PFSK-1 (cell line): ENCODE measurements at regions not wholly inside any gene's neighbourhood (a gene's known extent, or its start where the extent isn't known, plus 50 kb on each side); places are given as distances from the start of the nearest gene placed in this dataset.

Source experiments
- FOXP2 ChIP-seq: optimal IDR thresholded peaks from 2 replicates; pipeline ENCODE3; 2011; ENCODE audit warnings: borderline replicate concordance, control low read depth, inconsistent platforms; ENCODE audit not compliant: insufficient read depth; ENCODE audit errors: extremely low read length, extremely low read depth
- POLR2AphosphoS5 ChIP-seq: IDR thresholded peaks from 2 replicates; pipeline ENCODE4 v1.6.1; 2012; ENCODE audit warnings: low read depth, mild to moderate bottlenecking, control low read depth, low read length, moderate library complexity
- SIN3A ChIP-seq: IDR thresholded peaks from 2 replicates; pipeline ENCODE4 v1.6.1; 2012; ENCODE audit warnings: mild to moderate bottlenecking, low read length, moderate library complexity, borderline replicate concordance; ENCODE audit not compliant: insufficient read depth
- TAF1 ChIP-seq: IDR thresholded peaks from 2 replicates; pipeline ENCODE4 v1.6.1; 2012; ENCODE audit warnings: low read length, control low read depth, borderline replicate concordance; ENCODE audit not compliant: insufficient read depth
- TF ChIP-seq, protein P1 (sequence below), 2 experiments: IDR thresholded peaks; 2 replicates each; pipeline versions ENCODE4 v1.6.1 to v1.8.0; 2011 to 2012; ENCODE audit warnings: low read depth in 2 of 2, low read length in 2 of 2, control low read depth in 1 of 2, inconsistent platforms in 1 of 2, mild to moderate bottlenecking in 1 of 2, moderate library complexity in 1 of 2; ENCODE audit not compliant: insufficient read depth in 1 of 2

DNA sequence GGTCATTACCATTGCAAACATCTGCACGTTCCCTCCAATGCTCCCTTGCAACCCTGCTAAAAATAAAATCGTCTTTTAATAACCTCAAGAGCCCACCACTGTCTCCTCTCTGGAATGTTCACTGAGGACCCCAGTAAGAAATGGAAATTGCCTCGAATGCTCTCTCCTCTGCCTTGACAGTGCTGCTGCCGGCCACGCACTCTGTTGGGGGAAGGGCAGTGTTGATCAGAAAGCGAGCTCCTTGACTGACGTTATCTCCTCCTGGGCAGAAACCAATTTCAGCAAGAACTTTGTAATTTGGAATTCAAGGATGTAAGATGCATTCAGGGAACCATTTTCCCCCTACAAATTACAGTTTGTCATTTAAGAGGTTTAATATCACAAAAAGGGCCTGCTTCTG lies 718.5 kb downstream of the UQCRFS1 start:
- TF ChIP-seq TAF1 (no peak), FOXP2 (no peak), SIN3A (no peak), POLR2AphosphoS5 (no peak)
- TF ChIP-seq, protein P1, sequence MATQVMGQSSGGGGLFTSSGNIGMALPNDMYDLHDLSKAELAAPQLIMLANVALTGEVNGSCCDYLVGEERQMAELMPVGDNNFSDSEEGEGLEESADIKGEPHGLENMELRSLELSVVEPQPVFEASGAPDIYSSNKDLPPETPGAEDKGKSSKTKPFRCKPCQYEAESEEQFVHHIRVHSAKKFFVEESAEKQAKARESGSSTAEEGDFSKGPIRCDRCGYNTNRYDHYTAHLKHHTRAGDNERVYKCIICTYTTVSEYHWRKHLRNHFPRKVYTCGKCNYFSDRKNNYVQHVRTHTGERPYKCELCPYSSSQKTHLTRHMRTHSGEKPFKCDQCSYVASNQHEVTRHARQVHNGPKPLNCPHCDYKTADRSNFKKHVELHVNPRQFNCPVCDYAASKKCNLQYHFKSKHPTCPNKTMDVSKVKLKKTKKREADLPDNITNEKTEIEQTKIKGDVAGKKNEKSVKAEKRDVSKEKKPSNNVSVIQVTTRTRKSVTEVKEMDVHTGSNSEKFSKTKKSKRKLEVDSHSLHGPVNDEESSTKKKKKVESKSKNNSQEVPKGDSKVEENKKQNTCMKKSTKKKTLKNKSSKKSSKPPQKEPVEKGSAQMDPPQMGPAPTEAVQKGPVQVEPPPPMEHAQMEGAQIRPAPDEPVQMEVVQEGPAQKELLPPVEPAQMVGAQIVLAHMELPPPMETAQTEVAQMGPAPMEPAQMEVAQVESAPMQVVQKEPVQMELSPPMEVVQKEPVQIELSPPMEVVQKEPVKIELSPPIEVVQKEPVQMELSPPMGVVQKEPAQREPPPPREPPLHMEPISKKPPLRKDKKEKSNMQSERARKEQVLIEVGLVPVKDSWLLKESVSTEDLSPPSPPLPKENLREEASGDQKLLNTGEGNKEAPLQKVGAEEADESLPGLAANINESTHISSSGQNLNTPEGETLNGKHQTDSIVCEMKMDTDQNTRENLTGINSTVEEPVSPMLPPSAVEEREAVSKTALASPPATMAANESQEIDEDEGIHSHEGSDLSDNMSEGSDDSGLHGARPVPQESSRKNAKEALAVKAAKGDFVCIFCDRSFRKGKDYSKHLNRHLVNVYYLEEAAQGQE (IDR thresholded peaks at IDR 0.05; ENCODE audit: insufficient read depth in 1 of 2, low read depth in 2 of 2, low read length in 2 of 2), result no peak

GRCh38 chr19:28493884-28494283 lies 719.1 kb downstream of the UQCRFS1 start:
- TF ChIP-seq POLR2AphosphoS5, result no peak
- TF ChIP-seq SIN3A, result no peak
- TF ChIP-seq, protein P1 (IDR thresholded peaks at IDR 0.05; ENCODE audit: insufficient read depth in 1 of 2, low read depth in 2 of 2, low read length in 2 of 2), result no peak
- no peak for TF ChIP-seq FOXP2
- no peak for TF ChIP-seq TAF1

GRCh38 chr19:28492621-28493020 lies 720.3 kb downstream of the UQCRFS1 start:
- TF ChIP-seq, protein P1 (IDR thresholded peaks at IDR 0.05; ENCODE audit: insufficient read depth in 1 of 2, low read depth in 2 of 2, low read length in 2 of 2), result no peak
- no peak for TF ChIP-seq FOXP2
- TF ChIP-seq POLR2AphosphoS5, result no peak
- no peak for TF ChIP-seq TAF1
- no peak for TF ChIP-seq SIN3A

DNA sequence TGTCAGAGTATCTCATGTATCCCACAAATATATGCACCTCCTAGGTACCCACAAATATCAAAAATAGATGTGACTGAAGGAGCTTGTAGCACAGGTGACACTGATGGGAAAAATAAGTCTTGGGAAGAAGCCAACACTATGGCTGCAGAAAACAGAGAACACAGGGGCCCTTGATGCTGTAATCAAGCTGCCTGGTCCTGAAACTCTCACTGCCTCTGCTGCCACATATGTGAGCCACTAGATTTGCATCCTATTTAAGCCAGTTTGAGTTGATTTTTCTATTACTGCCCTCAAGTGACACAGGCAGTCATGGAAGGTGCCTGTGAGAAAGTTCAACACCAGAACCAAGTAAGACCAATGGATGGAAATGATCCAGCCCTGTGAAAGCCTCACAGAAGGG lies 720.8 kb downstream of the UQCRFS1 start:
- TF ChIP-seq TAF1 (no peak), SIN3A (no peak), FOXP2 (no peak), POLR2AphosphoS5 (no peak)
- TF ChIP-seq, protein P1 (IDR thresholded peaks at IDR 0.05; ENCODE audit: insufficient read depth in 1 of 2, low read depth in 2 of 2, low read length in 2 of 2), result no peak

- no peak for TF ChIP-seq POLR2AphosphoS5
- no peak for TF ChIP-seq TAF1
- TF ChIP-seq FOXP2, result no peak
These were observed 723.2 kb downstream of the UQCRFS1 start for GRCh38 chr19:28489776-28490175.

GRCh38 chr19:28489126-28489660 lies 723.8 kb downstream of the UQCRFS1 start:
- TF ChIP-seq FOXP2 (no peak), SIN3A (no peak), TAF1 (no peak), POLR2AphosphoS5 (no peak)
- TF ChIP-seq, protein P1 (IDR thresholded peaks at IDR 0.05; ENCODE audit: insufficient read depth in 1 of 2, low read depth in 2 of 2, low read length in 2 of 2), result no peak
